GM19035 (cell line): ENCODE measurements at regions not wholly inside any gene's neighbourhood (a gene's known extent, or its start where the extent isn't known, plus 50 kb on each side); places are given as distances from the start of the nearest gene placed in this dataset.

Source experiments
- ATAC-seq: cut with Tn5 transposase; IDR thresholded peaks from one replicate; pipeline ENCODE4 v1.9.1; 2021; ENCODE audit not compliant: unreplicated experiment

DNA sequence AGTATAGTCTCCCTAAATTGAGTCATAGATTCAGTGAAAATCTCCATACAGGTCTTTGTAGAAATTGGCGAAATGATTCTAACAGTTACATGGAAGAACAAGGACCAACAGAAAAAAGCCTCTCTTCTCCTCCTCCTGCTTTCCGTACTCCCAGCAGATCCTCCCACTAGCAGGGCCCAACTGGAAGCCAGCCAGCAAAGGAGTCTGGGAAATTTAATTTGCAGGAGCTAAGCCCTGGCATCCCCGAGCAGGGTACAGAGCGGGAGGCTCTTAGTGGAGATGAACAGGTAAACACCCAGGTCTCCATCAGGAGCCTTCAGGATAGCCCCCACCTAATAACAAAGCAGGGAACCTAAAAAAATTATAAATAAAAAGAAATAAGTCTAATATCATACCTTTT lies 1473.8 kb downstream of the TBC1D22A start:
- no peak for ATAC-seq

DNA sequence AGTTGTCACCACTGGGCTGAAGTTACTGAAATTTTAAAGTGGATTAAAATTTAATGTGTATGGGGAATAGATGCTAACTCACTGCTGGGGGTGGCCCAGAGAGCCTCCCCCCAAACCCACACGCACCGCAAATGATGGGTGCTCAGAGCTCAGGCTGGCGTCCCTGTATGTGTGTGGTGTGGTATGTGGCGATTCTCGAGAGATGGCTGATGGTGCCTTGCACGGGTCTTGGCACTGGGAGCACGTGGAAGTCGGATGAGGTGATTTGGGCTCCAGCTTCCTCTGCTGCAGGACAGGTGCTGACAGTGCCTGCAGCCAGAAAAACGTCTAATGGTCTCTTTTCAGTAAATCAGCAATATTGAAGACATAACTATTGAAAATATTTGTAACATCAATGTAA lies 1473.3 kb downstream of the TBC1D22A start:
- no peak for ATAC-seq

DNA sequence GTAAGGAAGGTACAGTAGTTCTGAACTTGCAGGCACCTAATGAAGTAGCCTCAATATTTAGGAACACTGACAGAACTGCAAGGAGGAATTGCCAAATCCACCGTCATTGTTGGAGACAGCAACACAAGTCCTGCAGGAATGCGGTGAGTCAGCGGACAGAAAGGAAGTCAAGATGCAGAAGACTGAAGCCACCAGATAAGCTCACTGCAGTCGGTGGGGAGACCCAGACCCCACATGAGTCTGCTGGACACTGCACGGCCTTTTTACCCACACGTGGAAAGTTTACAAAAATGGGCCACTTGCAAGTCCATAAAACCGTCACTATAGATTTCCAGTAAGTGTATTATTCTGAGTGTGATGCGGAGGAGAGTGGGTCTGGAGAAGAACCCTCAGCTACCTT lies 1471.6 kb downstream of the TBC1D22A start:
- ATAC-seq: no peak

DNA sequence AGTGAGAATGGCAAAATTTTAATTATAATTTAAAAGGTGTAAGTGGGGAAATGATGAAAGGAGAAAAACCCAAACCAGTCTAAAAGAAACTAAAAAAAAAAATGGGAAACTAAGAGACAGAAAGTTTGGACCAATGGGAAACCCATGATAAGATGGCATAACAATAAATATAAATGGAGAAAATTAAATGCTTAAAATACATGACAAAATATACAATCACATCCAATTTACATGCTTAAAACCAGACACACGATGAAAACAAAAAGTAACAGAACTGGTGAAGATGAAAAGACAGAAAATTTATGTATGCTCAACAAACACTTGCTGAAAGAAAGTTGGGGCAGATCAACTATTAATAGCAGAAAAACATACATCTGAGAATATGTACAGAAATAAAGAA lies 1471.1 kb downstream of the TBC1D22A start:
- ATAC-seq: no peak

DNA sequence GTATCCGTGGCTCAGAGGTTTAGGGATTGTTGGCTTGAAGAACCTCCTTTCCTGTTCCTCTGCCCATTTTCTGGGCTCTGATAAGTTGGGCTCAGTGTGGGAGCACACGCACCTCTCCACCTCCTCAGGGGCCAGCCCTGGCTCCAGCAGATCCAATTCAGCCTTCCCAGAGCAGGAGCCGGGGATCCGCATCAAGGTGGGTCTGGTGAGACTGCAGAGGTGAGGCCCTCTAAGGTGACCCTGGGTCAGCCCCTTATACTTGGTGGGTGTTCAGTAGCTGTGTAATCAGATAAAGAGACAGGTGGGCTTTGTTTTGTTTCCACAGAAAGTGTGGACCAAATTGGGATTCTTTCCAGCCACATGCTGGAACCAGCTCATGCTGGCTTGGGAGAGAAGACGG lies 1466.0 kb downstream of the TBC1D22A start:
- no peak for ATAC-seq

DNA sequence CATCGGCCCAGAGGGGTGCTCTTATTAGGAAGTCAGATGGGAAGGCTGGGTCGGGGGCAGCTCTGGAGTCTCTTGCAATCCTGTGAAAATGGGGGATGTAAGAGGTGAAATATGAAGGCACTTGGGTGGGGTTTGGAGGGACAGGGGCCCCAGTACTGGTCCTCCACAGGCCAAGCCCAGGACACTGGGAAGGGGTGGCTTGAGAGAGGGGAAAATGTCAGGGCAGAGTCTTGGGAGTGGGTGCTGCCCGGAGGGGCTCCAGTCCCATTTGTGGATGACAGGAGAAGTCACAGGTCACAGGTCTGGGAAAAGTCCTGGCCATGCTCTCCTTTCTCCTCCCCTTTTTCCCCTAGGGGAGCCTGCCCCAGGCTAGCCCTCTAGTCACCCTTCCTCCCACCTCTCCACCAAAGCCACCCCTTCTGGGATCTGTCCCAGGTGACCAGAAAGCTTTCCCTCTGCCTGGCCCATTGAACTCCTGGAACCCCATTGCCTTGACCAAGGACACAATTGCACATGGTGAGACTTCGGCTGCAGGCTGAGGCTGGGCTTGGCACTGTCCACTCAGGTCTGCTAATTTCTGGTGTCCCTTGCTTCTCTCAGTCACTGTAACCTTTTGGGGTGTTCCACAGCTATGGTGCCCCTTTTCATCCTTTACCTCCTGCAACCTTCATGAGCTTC lies 1465.0 kb downstream of the TBC1D22A start:
- no peak for ATAC-seq

DNA sequence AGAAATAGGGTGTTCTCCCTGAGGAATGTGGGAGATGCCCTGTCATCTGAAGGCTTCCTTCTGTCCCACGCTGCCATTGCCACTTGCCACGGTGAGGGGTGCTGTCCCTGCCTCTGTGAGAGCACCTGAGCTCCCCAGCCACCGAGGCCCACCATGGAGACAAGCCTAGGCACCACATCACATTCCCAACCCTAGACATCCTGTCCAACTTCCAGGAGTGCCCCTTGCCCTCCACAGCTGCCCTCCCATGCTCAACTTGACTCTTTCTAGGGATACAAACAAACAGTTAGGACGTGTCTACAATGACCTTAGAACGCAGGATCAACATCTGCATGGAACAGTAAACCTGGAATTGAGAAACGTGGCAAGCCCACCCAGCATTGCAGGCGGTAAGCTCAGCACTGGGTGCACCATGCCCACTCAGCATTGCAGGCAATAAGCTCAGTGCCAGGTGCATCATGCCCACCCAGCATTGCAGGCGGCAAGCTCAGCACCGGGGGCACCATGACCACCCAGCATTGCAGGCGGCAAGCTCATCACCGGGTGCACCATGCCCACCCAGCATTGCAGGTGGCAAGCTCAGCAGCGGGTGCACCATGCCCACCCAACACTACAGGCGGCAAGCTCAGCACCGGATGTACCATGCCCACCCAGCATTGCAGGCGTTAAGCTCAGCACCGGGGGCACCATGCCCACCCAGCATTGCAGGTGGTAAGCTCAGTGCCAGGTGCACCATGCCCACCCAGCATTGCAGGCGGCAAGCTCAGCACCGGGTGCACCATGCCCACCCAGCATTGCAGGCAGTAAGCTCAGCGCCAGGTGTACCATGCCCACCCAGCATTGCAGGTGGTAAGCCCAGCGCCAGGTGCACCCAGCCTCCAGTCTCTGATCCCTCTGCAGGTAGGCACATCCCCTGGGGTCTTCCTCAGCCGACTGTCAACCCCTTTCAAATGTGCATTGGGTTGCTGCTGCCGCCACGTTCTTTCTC lies 1463.9 kb downstream of the TBC1D22A start:
- ATAC-seq: no peak

DNA sequence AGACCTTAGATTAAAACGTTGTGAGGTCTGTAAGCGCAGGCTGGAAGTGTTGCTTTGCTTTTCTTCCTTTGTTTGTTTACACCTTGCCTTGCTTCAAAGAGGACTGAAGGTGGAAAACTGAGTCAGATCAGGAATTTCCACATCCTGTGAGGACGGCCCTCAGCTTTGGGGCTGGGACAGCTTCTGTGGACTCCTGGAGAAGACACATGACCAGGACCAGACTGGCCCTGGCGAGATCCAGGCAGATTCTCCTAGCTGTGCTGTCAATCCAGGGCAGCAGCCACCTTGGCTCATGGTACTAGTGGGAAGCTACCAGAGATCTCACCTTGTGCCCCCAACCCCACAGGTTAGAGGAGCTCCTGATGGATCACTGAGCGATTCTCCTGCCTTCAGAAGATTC lies 1461.9 kb downstream of the TBC1D22A start:
- no peak for ATAC-seq

DNA sequence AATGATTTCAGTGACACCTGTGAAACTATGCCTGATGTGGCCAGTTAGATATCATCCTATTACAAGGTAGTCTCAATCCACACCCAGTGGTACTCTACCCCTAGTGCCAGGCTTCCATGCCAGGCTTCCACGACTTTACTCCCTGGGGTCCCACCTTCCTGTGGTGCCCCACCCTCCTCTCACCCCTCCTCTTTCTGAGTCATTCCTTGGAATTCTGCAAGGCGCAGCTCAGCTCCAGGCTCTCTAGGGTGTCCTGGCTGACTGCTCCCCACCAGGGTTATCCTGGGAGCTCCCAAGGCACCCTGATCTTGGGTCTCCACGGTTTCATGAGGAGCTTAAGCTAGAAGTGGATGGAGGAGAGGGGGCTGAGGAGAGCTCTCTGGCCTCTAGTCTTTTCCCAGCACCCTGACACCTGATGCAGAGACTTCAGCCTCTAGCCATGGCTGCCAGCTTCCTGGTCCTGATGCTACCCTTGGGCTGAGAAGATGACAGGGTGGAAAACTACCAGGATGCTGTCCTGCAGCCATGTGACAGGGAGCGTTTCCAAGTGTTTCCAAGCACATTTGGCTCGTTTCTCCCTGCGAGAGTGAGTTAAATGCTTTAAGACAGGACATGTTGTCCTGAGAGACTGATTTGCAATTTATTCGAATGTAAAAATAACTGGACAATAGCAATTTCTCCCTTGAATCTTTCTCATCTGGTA lies 1461.2 kb downstream of the TBC1D22A start:
- no peak for ATAC-seq

DNA sequence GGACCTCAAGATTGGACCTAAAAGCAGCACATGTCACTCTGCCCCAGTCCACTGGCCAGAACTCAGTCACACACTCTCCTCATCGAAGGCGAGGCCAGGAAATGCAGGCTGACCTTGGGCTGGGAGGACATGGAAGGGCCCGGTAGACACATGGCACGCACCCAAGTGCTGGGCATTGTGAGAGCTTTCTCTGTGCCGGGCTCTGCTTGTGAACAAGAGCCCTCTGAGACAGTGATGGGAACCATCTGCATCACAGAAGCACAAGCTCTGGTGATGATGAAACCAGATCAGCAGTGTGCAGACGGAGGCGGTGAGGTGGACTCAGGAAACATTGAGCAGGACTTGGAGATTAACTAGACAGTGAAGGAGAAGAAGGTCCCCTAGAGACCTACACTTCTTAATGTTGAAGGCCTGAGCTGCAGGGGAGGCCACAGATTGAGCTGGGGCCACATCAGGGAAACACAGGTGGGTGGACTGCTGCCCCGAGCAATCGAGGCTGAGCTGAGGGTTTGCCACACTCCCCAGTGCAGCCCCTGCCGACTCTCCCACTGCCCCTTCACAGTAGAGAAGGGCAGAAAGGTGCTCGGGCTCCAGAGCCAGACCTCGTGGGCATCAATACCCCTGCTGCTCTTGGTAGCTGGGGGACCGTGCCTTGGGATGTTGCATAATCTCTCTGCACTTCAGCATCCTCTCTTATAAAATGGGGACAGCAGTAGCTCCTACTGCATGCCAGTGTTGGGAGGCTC lies 1460.5 kb downstream of the TBC1D22A start:
- ATAC-seq: no peak

DNA sequence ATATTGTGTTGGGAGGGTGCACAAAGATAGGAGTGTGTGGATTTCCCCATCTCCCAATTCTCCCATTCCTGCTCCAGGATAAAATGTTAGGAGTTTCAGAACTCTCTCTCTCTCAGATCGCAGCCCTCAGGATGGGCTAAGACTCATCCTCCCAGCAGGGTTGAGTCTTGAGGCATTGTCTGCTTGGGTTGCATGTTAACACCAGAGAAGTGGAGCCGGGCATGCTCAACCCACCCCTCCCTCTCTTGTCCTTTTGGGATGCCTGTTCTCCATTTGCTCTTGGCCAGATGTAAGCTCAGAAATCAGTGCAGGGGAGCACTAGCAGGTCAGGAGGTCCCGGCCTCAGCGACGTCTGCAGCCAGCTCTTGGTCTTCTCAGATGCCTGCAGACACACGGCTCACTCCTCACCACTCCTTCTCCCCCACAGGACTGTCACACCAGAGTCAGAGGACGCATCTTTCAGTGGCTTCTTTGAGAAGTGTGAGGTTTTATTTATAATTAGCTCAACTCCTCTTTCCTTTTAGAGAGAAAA lies 1456.5 kb downstream of the TBC1D22A start:
- no peak for ATAC-seq

DNA sequence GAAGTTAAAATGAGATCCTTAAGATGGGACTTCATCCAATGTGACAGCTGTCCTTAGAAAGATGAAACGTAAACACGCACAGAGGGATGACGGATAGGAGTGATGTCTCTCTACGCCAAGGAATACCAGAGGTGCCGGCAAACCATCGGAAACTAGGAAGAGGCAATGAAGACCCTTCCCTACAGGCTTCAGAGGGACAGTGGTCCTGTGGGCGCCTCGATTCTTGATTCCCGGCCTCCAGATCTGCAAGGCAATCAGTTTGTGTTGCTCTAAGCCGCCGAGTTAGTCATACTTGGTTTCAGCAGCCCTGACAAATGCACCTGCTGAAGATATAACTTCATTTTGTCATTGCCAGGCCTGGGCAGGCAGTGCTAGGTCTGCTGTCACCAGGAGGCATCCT lies 1455.1 kb downstream of the TBC1D22A start:
- no peak for ATAC-seq

DNA sequence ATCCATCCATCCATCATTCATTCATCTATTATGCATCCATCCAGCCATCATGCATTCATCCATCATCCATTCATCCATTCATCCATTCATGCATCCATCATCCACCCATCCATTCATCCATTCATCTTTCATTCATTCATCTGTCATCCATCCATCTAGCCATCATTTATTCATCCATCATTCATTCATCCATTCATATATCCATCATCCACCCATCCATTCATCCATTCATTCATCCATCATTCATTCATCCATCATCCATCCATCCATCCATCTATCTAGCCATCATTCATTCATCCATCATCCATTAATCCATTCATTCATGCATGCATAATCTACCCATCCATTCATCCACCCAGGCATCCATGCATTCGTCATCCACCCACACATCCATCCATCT lies 1450.3 kb downstream of the TBC1D22A start:
- ATAC-seq: no peak

DNA sequence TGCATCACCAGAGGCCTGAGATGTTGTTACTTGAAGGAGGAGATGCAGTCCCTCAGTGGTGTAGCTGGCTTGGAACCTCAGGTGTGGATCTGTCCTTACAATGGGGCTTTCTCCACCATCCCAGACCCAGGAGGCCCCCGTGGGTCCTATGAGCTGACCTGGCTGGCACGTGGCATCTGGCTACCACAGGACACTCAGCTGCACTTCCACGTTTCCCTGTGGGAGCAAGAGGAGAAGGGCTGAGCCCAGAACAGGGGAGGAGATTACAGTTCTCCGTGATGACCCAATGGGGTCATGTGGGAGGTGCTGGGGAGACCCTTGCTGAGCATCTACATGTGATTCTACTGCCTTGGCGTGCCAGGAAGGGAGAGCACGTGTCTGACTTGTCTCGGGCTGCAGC lies 1448.4 kb downstream of the TBC1D22A start:
- no peak for ATAC-seq

DNA sequence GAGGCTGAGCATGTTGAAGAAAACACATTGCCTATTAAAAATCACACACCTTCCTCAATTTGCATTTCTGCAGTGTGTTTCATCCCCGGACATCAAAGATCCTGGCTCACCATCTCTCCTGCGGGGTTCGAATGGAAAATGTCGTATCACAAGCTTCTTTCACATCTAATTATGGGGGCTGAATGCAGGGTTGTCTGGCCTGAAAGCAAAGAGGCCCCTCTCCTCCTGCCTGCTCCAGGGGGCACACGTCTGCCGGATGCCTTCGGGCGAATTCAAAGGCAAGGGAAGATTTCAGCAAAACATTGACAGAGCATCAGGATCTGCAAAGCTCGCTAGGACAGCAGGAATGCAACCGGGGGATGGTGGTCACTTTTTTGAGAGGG lies 1447.7 kb downstream of the TBC1D22A start:
- no peak for ATAC-seq

DNA sequence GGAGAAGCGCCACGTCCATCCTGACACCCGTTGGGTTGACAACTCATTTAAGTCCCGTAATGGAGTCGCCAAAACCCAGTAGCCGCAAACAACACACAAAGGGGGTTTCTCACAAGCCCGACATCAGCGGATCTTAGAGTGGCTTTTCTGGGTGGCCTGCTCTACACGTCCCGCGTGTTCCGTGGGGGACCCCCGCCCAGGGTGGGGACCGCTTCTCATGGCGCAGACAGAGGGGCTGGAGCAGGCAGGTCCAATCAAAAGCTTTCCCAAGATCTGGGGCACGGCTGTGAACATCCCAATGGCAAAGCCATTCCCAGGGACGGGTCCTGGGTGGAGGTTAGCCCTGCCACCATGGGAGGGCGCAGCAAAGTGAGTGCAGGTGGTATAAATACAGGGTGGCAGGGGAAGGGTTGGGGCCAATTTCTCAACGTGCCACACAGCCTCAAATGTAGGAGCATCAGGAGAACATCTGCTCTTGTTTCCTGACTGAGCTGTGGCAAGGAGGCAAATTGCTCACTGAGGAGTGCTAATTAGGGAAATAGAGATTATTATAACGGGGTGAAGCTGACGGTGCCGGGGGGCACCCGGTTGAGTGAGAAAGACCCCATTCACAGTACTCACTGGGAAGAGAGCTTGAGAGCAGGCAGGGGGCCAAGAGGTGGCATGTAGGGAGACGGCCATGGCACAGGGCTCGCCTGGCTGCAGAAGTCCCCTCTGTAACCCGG lies 1447.2 kb downstream of the TBC1D22A start:
- ATAC-seq: no peak

DNA sequence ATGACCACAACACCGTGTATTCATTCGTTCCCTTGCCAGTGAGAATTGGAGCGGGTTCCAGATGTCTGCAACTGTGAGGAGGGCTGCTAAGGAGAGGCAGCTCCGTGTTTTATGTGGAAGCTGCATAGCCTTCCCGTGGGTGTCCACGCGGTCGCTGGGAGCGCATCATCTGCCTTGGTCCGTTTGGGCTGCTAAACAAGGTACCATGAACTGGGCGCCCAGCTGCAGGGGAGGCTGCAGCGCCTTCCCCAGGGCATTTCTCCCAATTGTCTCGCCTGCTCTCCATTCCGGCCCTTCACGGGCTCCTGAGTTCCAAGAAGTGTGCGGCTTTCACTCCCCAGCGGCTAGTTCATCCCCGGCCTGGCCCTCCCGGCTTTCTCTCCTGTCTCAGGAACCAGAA lies 1446.4 kb downstream of the TBC1D22A start:
- ATAC-seq: no peak

DNA sequence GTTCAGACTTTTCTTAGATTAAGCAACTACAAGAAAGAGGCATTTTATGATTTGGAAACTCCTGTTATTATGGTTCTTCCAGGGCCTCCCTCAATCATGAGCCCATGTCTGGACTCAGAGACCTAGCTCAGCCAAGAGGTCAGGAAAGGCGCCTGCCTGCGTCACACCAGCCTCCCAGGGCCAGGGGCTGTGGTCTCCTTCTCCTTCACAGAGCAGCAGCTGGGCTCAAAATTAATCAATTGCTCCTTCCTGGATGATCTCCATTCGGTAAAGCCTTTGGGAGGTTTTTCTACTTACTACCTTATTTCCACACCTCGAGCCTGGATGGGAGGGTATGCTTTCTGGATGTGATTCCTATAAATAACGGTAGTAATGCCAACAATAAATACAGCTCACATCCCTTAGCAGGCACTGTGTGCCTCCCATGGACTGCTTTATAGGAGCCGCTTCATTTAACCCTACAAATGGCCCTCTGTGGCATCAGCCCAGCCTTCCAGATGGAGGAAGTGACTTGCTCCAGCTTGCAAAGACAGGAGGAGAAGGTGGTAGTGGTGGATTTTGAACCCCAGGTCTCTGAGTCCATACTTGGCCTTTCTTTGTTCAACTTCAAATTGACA lies 1445.6 kb downstream of the TBC1D22A start:
- no peak for ATAC-seq

DNA sequence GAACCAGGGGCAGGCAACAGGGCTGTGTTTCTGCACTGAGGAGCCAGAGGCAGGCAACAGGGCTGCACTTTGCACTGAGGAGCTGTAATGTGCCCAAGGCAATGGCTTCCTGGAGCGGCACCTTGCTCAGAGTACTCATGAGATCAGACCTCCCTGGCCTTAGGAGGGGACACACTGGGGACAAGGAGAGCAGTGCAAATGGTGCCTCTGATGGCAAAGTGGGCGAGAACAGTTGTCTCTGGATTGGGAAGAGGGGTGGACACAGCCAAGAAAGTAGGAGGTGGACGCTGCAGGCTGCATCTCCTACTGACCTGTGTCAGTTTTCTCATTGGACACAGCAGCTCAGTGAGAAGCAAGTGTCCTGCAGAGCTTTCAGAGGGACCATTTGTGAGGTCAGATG lies 1443.3 kb downstream of the TBC1D22A start:
- ATAC-seq: no peak

DNA sequence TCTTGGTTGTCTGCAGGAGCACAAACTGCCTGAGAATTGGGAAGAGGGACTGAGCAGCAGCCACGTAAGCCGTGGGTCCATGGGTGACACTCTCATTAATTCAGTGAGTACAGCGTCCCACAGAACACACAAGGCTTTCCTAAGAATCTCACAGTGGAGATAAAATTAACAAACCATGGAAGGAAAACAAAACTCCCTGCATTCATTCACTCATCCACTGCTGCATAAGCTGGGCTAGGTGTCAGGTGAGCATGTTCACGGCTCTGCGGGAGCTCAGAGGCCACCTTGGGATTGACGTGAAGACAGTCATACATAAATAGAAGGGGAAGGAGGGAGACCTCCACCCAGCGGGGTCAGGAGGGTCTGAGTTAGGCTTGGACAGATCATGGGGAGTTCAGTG lies 1442.7 kb downstream of the TBC1D22A start:
- no peak for ATAC-seq
